ENCODE measurements at regions not wholly inside any gene's neighbourhood (a gene's known extent, or its start where the extent isn't known, plus 50 kb on each side); places are given as distances from the start of the nearest gene placed in this dataset.

GRCh38 chrX:33330798-33331197 lies 119.4 kb upstream of the DMD start:
- no TSS peak for BruUV-seq (replicated peaks)
- CTCF ChIA-PET = no interaction called here
- intact Hi-C loops (cut with micrococcal nuclease; ENCODE audit: unreplicated experiment) = no loop called here

GRCh38 chrX:33324099-33324498 lies 112.8 kb upstream of the DMD start:
- no peaks in the 10 kb centered on the region for H3K36me3 ChIP-seq (ENCODE audit: insufficient read depth, low read length, poor library complexity, severe bottlenecking)
- TF ChIP-seq CTCF (conservative IDR thresholded peaks at IDR 0.05; ENCODE audit: low read depth, low read length) (no peak), EZH2 (IDR thresholded peaks at IDR 0.05; ENCODE audit: borderline replicate concordance, low read depth, low read length, poor library complexity, severe bottlenecking) (no peak)
- no peak for DNase-seq (ENCODE audit: low spot score)
- no TSS peak for BruUV-seq (replicated peaks)
- intact Hi-C loops (cut with micrococcal nuclease; ENCODE audit: unreplicated experiment) = no loop called here
- no peak overlapping the region for H3K27ac ChIP-seq (ENCODE audit: low read depth, low read length, poor library complexity, severe bottlenecking)
- no peak overlapping the region for H3K4me3 ChIP-seq (ENCODE audit: low read depth, low read length, poor library complexity, severe bottlenecking)
- ChIA-PET CTCF (no interaction called here), POLR2A (ENCODE audit: low non-redundant PET) (no interaction called here)
- no peaks in the 10 kb centered on the region for H3K4me1 ChIP-seq (ENCODE audit: insufficient read depth, low read length, poor library complexity, severe bottlenecking)
- H3K27me3 ChIP-seq (replicated peaks; ENCODE audit: insufficient read depth, low read depth, low read length, poor library complexity) = peaks cover 4% of the 10 kb centered on the region
- H3K9me3 ChIP-seq (ENCODE audit: low read depth, low read length, poor library complexity, severe bottlenecking) = no peaks in the 10 kb centered on the region

More at GRCh38 chrX:33330798-33331197, 119.4 kb upstream of the DMD start:
- DNase-seq (ENCODE audit: low spot score) = no peak
- TF ChIP-seq EZH2 (IDR thresholded peaks at IDR 0.05; ENCODE audit: borderline replicate concordance, low read depth, low read length, poor library complexity, severe bottlenecking) (no peak), CTCF (conservative IDR thresholded peaks at IDR 0.05; ENCODE audit: low read depth, low read length) (no peak)
- H3K9me3 ChIP-seq (ENCODE audit: low read depth, low read length, poor library complexity, severe bottlenecking) = no peaks in the 10 kb centered on the region
- no peaks in the 10 kb centered on the region for H3K36me3 ChIP-seq (ENCODE audit: insufficient read depth, low read length, poor library complexity, severe bottlenecking)
- POLR2A ChIA-PET (ENCODE audit: low non-redundant PET) = no interaction called here
- H3K27me3 ChIP-seq (replicated peaks; ENCODE audit: insufficient read depth, low read depth, low read length, poor library complexity) = peaks cover 4% of the 10 kb centered on the region
- no peaks in the 10 kb centered on the region for H3K4me1 ChIP-seq (ENCODE audit: insufficient read depth, low read length, poor library complexity, severe bottlenecking)
- H3K4me3 ChIP-seq (ENCODE audit: low read depth, low read length, poor library complexity, severe bottlenecking) = no peak overlapping the region
- H3K27ac ChIP-seq (ENCODE audit: low read depth, low read length, poor library complexity, severe bottlenecking) = no peak overlapping the region

GRCh38 chrX:33307911-33308354 lies 96.6 kb upstream of the DMD start:
- Histone ChIP-seq H3K4me1 (ENCODE audit: insufficient read depth, low read length, poor library complexity, severe bottlenecking) (no peaks in the 10 kb centered on the region), H3K36me3 (ENCODE audit: insufficient read depth, low read length, poor library complexity, severe bottlenecking) (no peaks in the 10 kb centered on the region), H3K4me3 (ENCODE audit: low read depth, low read length, poor library complexity, severe bottlenecking) (no peak overlapping the region), H3K27me3 (replicated peaks; ENCODE audit: insufficient read depth, low read depth, low read length, poor library complexity) (no peaks in the 10 kb centered on the region), H3K27ac (ENCODE audit: low read depth, low read length, poor library complexity, severe bottlenecking) (no peak overlapping the region), H3K9me3 (ENCODE audit: low read depth, low read length, poor library complexity, severe bottlenecking) (no peaks in the 10 kb centered on the region)
- no peak for DNase-seq (ENCODE audit: low spot score)
- intact Hi-C loops (cut with micrococcal nuclease; ENCODE audit: unreplicated experiment) = no loop called here
- POLR2A ChIA-PET (ENCODE audit: low non-redundant PET) = no interaction called here
- TF ChIP-seq CTCF (conservative IDR thresholded peaks at IDR 0.05; ENCODE audit: low read depth, low read length) (no peak), EZH2 (IDR thresholded peaks at IDR 0.05; ENCODE audit: borderline replicate concordance, low read depth, low read length, poor library complexity, severe bottlenecking) (no peak)
- BruUV-seq (replicated peaks) = no TSS peak
- CTCF ChIA-PET = no interaction called here

All from A673 (cell line).